ENCODE measurements at regions not wholly inside any gene's neighbourhood (a gene's known extent, or its start where the extent isn't known, plus 50 kb on each side); places are given as distances from the start of the nearest gene placed in this dataset.

DNA sequence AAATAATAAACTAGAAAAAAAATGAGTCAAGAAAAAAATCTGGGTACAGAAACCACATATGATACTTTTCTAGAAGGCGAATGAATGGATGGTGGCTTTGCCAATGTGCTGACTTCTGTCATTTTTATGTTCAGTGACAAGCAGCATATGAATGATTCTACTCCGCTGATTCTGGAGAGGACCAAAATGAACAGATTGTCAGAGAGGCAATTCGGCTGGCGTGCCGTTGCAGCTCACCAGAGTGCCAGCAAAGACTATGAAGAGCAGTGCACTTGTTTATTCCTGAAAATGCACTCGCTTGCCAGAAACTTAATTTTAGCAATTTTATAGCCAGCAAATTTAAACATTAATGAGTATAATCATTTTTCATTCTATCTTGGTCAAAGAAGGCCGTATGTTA lies 105.9 kb upstream of the NYAP2 start:
- TF ChIP-seq CTCF (IDR thresholded peaks at IDR 0.05) (no peak), POLR2A (IDR thresholded peaks at IDR 0.05) (no peak)

All from thyroid gland (tissue), 4 donors.